ENCODE measurements at regions not wholly inside any gene's neighbourhood (a gene's known extent, or its start where the extent isn't known, plus 50 kb on each side); places are given as distances from the start of the nearest gene placed in this dataset.

GRCh38 chr13:111948281-111948680 lies 118.7 kb upstream of the SOX1 start (continued):
- TF ChIP-seq CHD7 (IDR thresholded peaks at IDR 0.05; ENCODE audit: insufficient replicate concordance, low read length) (no peak), MAX (IDR thresholded peaks at IDR 0.05) (no peak), POLR2AphosphoS5 (IDR thresholded peaks at IDR 0.05; ENCODE audit: low read depth, low read length) (no peak), EP300 (IDR thresholded peaks at IDR 0.05; ENCODE audit: borderline replicate concordance in 1 of 2, low read depth in 2 of 2, low read length in 2 of 2) (no peak), CBX8 (IDR thresholded peaks at IDR 0.05; ENCODE audit: borderline replicate concordance, low read depth, low read length) (no peak), USF2 (IDR thresholded peaks at IDR 0.05; ENCODE audit: low read length) (no peak), SRF (IDR thresholded peaks at IDR 0.05; ENCODE audit: low read depth, low read length) (no peak)
